HG02763 (cell line): ENCODE measurements at regions not wholly inside any gene's neighbourhood (a gene's known extent, or its start where the extent isn't known, plus 50 kb on each side); places are given as distances from the start of the nearest gene placed in this dataset.

Experiments
- ATAC-seq: cut with Tn5 transposase; IDR thresholded peaks from one replicate; pipeline ENCODE4 v1.9.1; 2021; ENCODE audit warnings: mild to moderate bottlenecking, moderate library complexity; ENCODE audit not compliant: unreplicated experiment

DNA sequence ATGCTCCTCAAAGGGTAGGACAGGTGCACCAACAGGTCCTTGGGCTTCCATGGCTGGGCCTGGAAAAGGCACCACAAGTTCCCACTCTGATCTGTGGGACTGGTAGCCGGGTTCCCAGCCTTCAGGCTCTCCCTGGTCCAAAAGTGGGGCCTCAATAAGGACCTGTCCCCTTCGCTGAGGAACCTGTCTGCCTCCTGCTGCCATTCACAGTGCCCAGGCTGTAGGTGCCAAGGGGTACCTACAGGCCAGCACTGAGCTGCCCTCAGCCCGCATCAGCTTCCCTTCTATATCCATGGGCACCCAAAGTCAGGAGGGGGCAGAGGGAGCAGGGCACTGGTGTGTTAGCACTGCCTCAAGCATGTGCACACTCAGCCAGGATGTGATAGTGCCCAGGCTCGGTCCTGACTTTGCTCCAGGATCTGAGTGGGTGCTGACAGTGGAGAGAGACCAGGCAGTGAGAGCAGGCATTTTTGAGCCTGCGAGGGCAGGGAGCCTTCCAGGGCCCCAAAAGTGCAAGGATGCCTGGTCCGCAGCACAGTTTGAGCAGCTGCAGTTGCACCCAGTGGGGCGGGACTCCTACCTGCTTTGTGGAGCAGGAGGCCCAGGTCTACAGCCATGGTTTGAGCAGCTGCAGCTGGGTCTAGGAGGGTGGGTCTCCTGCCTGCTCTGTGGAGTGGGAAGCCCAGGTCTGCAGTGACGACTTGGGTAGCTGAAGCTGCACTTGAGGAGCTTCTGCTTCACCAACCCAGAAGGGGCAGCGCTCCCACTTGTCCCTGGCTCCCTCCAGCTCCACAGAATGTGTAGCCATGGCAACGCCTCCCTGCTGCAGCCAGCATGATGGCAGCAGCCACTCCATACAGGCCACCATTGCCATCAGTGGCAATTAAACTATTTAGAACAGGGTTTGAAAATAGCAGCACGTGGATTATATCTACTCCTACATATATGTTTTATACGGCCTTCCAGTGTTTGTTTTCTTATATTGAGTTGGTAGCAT lies 376.4 kb downstream of the KCTD8 start:
- no peak for ATAC-seq

GRCh38 chr4:44086753-44087152 lies 361.9 kb downstream of the KCTD8 start:
- ATAC-seq = no peak

DNA sequence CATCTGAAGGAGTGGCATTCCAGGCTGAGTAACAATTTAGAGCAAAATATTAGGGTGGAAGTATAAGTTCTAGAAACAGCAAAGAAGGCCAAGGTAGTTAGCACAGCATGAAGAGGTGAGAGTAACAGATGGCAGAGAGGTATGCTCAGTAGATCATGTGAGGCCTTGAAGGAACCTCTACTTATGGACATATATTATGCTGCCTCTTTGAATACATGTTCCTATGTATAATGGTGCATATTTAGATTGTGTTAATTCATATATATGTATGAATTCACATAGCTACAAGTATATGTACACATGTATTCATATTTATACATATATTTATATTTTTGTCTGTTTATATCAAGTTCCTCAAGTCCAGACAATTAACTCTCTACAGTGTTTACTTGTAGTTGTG lies 355.2 kb downstream of the KCTD8 start:
- ATAC-seq = no peak

- ATAC-seq = no peak
Measured at GRCh38 chr4:44098973-44099372, 349.6 kb downstream of the KCTD8 start.

GRCh38 chr4:44100456-44100855 lies 348.2 kb downstream of the KCTD8 start:
- ATAC-seq = no peak

GRCh38 chr4:44118971-44119680 lies 329.5 kb downstream of the KCTD8 start:
- no peak for ATAC-seq

DNA sequence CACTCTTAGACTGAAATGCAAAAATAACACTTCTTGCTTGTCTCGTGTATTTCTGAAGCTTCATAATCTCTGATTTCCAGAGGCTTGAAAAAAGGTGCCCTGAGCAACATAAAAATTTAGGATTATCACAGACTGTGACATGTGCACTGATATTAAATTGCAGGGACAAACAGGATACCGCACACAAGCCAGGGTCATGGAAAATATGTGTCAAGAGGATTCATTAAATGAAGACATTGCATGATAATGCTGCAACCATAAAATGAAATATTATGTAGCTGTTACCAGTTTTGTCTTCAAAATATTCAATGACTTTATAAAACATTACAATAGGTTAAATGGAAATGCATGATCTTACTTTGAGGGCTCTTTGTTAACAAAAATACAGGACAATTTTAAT lies 328.0 kb downstream of the KCTD8 start:
- no peak for ATAC-seq

DNA sequence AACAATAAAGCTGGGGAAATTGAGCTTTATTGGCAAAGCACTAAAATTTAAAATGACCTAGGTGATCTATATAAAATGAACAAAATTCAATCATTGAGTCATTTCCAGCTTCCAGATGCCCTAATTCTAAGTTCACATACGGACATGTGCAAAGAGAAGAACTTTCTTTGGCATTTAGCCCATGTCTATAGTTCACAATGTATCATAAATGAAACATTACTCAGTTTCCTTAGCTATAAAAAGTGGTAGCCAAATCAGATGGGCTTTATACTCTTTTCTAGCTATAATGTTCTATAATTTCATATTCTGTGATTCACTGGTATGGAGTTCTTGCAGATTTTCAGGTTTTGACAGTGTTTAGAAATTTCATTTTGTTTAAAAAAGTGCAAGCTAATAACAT lies 327.4 kb downstream of the KCTD8 start:
- ATAC-seq = no peak
